ENCODE measurements at regions not wholly inside any gene's neighbourhood (a gene's known extent, or its start where the extent isn't known, plus 50 kb on each side); places are given as distances from the start of the nearest gene placed in this dataset.

DNA sequence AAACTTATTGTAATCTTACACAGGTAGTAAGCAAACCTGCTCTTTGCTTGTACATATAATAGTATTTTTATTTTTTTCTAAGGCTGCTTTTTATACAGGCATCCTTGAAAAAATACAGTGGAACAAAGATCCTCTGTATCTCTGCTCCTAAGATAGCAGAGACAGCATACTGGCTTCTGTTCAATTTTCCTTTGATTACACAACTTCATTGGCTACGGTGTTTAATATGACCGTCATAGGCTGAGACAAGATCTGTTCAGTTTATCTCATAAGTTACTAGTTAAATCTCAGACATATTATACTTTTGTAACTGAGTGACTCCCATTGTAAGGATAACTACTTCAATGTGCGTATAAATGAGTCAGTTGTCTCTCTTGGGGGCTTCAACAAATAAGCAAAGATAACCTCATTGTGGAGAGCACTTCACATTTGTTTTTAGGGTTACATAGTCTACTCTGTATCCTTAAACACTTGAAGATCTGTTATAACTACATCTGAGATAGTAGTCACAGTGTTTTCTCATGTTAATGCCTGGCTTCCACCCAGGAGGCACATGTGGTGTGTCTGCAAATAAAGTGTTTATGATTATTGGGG, 166.1 kb downstream of the KDM5D start:
- ChIA-PET CTCF (no interaction called here), POLR2A (no interaction called here)
- DNase-seq (ENCODE audit: low read depth, low spot score) = no peak
- H3K27me3 ChIP-seq (ENCODE audit: control insufficient read depth, insufficient read depth, low read length) = no peaks in the 10 kb centered on the region
- H3K27ac ChIP-seq (ENCODE audit: low read depth, low read length) = no peak overlapping the region
- no peaks in the 10 kb centered on the region for H3K9me3 ChIP-seq (ENCODE audit: control insufficient read depth, insufficient read depth, low read length)
- TF ChIP-seq, protein P1, sequence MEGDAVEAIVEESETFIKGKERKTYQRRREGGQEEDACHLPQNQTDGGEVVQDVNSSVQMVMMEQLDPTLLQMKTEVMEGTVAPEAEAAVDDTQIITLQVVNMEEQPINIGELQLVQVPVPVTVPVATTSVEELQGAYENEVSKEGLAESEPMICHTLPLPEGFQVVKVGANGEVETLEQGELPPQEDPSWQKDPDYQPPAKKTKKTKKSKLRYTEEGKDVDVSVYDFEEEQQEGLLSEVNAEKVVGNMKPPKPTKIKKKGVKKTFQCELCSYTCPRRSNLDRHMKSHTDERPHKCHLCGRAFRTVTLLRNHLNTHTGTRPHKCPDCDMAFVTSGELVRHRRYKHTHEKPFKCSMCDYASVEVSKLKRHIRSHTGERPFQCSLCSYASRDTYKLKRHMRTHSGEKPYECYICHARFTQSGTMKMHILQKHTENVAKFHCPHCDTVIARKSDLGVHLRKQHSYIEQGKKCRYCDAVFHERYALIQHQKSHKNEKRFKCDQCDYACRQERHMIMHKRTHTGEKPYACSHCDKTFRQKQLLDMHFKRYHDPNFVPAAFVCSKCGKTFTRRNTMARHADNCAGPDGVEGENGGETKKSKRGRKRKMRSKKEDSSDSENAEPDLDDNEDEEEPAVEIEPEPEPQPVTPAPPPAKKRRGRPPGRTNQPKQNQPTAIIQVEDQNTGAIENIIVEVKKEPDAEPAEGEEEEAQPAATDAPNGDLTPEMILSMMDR (IDR thresholded peaks at IDR 0.05; ENCODE audit: low read depth, low read length) = no peak
- H3K4me3 ChIP-seq (ENCODE audit: low read depth, low read length) = no peak overlapping the region

DNA sequence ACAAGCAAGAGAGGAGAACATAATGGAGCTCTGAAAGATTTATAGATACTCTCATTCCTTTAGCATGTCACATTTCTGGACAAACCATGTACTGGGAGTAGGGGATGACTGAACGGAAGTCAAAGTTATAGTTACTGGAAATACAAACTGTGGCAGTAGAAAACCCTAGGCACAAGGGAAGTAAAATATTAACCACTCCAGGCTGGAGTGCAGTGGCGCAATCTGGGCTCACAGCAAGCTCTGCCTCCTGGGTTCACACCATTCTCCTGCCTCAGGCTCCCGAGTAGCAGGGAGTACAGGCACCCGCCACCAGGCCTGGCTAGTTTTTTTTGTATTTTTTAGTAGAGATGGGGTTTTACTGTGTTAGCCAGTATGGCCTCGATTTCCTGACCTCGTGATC, 167.3 kb downstream of the KDM5D start:
- DNase-seq (ENCODE audit: low read depth, low spot score) = no peak
- Histone ChIP-seq H3K27ac (ENCODE audit: low read depth, low read length) (no peak overlapping the region), H3K9me3 (ENCODE audit: control insufficient read depth, insufficient read depth, low read length) (no peaks in the 10 kb centered on the region), H3K4me3 (ENCODE audit: low read depth, low read length) (no peak overlapping the region), H3K27me3 (ENCODE audit: control insufficient read depth, insufficient read depth, low read length) (no peaks in the 10 kb centered on the region)
- POLR2A ChIA-PET = no interaction called here
- TF ChIP-seq, protein P1 (IDR thresholded peaks at IDR 0.05; ENCODE audit: low read depth, low read length) = no peak
- CTCF ChIA-PET = no interaction called here

DNA sequence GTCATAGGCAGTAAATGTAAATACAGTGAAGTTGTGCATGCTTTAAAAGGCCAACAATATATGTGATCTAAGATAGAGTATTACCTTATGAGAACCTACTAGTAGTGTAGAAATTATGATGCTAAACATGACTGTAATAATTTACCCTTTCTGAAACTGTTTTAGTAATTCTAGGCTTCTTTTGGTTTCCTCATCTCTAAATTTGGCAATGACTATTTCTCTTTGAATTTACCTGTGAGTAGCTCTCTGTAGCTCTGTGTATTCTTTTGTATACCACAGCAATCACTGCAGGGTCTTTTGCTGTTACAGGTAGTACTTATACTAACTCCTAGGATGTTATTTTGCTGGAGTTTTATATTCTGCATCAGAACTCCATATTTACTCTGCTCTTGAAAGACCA, 169.6 kb downstream of the KDM5D start:
- CTCF ChIA-PET = no interaction called here
- DNase-seq (ENCODE audit: low read depth, low spot score) = no peak
- Histone ChIP-seq H3K9me3 (ENCODE audit: control insufficient read depth, insufficient read depth, low read length) (no peaks in the 10 kb centered on the region), H3K4me3 (ENCODE audit: low read depth, low read length) (no peak overlapping the region), H3K27me3 (ENCODE audit: control insufficient read depth, insufficient read depth, low read length) (no peaks in the 10 kb centered on the region), H3K27ac (ENCODE audit: low read depth, low read length) (no peak overlapping the region)
- POLR2A ChIA-PET = no interaction called here
- TF ChIP-seq, protein P1 (IDR thresholded peaks at IDR 0.05; ENCODE audit: low read depth, low read length) = no peak

DNA sequence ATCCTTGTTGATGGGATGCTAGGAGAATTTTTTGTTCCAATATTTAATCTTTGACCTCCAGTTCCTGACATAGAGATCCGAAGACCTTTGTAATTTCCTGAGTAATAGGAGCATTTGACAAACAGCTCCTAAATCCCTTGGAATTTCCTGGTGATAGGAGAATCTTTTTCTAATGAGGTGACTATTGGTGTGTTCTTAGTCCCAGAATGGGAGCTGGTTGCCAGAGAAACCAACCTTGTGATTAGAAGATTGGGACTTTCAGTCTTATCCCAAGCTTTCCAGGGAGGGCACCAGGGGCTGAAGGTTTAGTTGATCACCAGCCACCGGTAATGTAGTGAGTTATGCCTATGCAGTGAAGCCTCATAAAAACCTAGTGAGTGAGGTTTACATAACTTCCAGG, 170.9 kb downstream of the KDM5D start:
- no peaks in the 10 kb centered on the region for H3K27me3 ChIP-seq (ENCODE audit: control insufficient read depth, insufficient read depth, low read length)
- DNase-seq (ENCODE audit: low read depth, low spot score) = no peak
- H3K9me3 ChIP-seq (ENCODE audit: control insufficient read depth, insufficient read depth, low read length) = no peaks in the 10 kb centered on the region
- POLR2A ChIA-PET = no interaction called here
- TF ChIP-seq, protein P1 (IDR thresholded peaks at IDR 0.05; ENCODE audit: low read depth, low read length) = no peak
- no peak overlapping the region for H3K27ac ChIP-seq (ENCODE audit: low read depth, low read length)
- no peak overlapping the region for H3K4me3 ChIP-seq (ENCODE audit: low read depth, low read length)
- CTCF ChIA-PET = no interaction called here

DNA sequence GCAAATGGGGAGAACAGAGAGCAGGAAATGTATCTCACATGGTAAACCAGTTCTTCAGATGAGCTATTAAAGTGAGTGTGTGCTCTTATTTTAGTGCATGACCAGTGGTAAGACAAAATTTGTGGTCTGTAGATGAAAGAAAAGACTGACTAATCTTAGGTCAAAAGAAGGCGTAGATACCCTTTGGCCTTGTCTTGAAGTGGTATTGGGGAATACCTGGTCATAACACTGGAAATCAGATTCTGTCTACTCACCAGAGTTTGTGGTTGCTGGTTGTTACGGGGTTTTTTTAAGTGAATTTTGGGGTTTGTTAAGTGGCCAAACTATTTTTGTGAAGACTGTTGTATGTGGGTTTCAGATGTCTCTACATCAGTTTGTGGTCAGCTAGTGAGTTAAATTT, 173.5 kb downstream of the KDM5D start:
- Histone ChIP-seq H3K27me3 (ENCODE audit: control insufficient read depth, insufficient read depth, low read length) (no peaks in the 10 kb centered on the region), H3K4me3 (ENCODE audit: low read depth, low read length) (no peak overlapping the region), H3K27ac (ENCODE audit: low read depth, low read length) (no peak overlapping the region), H3K9me3 (ENCODE audit: control insufficient read depth, insufficient read depth, low read length) (no peaks in the 10 kb centered on the region)
- TF ChIP-seq, protein P1 (IDR thresholded peaks at IDR 0.05; ENCODE audit: low read depth, low read length) = no peak
- POLR2A ChIA-PET = no interaction called here
- CTCF ChIA-PET = no interaction called here
- DNase-seq (ENCODE audit: low read depth, low spot score) = no peak

All from AG04450 (cell line).